ENCODE measurements at regions not wholly inside any gene's neighbourhood (a gene's known extent, or its start where the extent isn't known, plus 50 kb on each side); places are given as distances from the start of the nearest gene placed in this dataset.

DNA sequence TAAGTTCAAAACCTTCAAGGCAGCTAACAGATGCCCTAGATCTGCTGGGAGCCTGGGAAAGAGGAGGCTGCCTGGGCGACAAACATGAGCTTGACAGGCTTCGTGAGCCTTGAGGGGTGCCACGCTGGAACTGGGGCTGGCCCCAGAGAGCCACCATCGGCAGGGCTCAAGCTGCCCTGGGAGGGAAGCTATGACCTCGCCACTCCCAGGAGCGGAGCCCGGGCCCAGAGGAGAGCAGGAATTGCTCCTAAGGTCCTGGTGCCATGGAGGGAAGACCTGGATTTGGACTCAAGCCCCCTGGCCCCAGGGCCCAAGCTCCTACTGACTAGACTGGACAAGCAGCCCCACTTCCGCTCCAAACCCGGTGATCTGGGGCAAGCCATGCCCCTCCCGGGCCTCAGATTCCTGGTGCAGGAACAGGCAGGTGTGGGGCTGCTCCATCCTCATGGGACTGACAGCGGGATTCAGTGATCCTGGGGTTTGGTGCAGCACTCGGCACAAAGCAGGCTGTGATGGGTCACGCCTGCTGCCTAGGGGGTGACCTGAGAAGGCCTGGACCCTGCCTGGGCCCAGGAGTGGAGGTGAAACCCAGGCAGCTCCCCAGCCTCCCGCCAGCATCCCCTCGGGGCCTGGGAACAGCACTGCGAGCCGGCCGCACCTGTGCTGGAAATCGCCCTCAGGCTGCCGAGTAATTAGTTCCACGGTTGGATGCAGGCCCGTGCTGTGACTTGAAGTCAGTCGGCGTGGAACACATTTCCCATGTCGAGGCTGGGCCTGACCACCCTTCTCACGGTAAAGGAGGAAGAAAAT, 246.9 kb downstream of the NDUFA10 start:
- H3K4me3 Mint-ChIP-seq, result no peak overlapping the region
- no peak for DNase-seq (ENCODE audit: low spot score)
- no peaks in the 10 kb centered on the region for H3K36me3 Mint-ChIP-seq (ENCODE audit: low read depth)
- no peaks in the 10 kb centered on the region for H3K36me3 ChIP-seq (ENCODE audit: insufficient read depth)
- H3K4me3 ChIP-seq, result no peak overlapping the region
- TF ChIP-seq, protein P1, sequence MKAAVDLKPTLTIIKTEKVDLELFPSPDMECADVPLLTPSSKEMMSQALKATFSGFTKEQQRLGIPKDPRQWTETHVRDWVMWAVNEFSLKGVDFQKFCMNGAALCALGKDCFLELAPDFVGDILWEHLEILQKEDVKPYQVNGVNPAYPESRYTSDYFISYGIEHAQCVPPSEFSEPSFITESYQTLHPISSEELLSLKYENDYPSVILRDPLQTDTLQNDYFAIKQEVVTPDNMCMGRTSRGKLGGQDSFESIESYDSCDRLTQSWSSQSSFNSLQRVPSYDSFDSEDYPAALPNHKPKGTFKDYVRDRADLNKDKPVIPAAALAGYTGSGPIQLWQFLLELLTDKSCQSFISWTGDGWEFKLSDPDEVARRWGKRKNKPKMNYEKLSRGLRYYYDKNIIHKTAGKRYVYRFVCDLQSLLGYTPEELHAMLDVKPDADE (IDR thresholded peaks at IDR 0.05), result no peak
- TF ChIP-seq CREB1 (CRISPR knock-in tag; IDR thresholded peaks at IDR 0.05; ENCODE audit: low read depth), result no peak
- TF ChIP-seq JUNB (IDR thresholded peaks at IDR 0.05; ENCODE audit: unreplicated experiment), result no peak
- TF ChIP-seq EZH2 (IDR thresholded peaks at IDR 0.05; ENCODE audit: low read depth, unreplicated experiment), result no peak
- TF ChIP-seq STAT1 (IDR thresholded peaks at IDR 0.05; ENCODE audit: unreplicated experiment), result no peak
- no peak for TF ChIP-seq EZH2phosphoT487 (IDR thresholded peaks at IDR 0.05; ENCODE audit: unreplicated experiment)
- TF ChIP-seq, protein P2, sequence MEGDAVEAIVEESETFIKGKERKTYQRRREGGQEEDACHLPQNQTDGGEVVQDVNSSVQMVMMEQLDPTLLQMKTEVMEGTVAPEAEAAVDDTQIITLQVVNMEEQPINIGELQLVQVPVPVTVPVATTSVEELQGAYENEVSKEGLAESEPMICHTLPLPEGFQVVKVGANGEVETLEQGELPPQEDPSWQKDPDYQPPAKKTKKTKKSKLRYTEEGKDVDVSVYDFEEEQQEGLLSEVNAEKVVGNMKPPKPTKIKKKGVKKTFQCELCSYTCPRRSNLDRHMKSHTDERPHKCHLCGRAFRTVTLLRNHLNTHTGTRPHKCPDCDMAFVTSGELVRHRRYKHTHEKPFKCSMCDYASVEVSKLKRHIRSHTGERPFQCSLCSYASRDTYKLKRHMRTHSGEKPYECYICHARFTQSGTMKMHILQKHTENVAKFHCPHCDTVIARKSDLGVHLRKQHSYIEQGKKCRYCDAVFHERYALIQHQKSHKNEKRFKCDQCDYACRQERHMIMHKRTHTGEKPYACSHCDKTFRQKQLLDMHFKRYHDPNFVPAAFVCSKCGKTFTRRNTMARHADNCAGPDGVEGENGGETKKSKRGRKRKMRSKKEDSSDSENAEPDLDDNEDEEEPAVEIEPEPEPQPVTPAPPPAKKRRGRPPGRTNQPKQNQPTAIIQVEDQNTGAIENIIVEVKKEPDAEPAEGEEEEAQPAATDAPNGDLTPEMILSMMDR (conservative IDR thresholded peaks at IDR 0.05; ENCODE audit: low read depth in 2 of 2), result no peak
- no peak for TF ChIP-seq ZNF114 (CRISPR knock-in tag; IDR thresholded peaks at IDR 0.05)
- no peak for TF ChIP-seq NANOG (IDR thresholded peaks at IDR 0.05; ENCODE audit: borderline replicate concordance)
- TF ChIP-seq, protein P3, sequence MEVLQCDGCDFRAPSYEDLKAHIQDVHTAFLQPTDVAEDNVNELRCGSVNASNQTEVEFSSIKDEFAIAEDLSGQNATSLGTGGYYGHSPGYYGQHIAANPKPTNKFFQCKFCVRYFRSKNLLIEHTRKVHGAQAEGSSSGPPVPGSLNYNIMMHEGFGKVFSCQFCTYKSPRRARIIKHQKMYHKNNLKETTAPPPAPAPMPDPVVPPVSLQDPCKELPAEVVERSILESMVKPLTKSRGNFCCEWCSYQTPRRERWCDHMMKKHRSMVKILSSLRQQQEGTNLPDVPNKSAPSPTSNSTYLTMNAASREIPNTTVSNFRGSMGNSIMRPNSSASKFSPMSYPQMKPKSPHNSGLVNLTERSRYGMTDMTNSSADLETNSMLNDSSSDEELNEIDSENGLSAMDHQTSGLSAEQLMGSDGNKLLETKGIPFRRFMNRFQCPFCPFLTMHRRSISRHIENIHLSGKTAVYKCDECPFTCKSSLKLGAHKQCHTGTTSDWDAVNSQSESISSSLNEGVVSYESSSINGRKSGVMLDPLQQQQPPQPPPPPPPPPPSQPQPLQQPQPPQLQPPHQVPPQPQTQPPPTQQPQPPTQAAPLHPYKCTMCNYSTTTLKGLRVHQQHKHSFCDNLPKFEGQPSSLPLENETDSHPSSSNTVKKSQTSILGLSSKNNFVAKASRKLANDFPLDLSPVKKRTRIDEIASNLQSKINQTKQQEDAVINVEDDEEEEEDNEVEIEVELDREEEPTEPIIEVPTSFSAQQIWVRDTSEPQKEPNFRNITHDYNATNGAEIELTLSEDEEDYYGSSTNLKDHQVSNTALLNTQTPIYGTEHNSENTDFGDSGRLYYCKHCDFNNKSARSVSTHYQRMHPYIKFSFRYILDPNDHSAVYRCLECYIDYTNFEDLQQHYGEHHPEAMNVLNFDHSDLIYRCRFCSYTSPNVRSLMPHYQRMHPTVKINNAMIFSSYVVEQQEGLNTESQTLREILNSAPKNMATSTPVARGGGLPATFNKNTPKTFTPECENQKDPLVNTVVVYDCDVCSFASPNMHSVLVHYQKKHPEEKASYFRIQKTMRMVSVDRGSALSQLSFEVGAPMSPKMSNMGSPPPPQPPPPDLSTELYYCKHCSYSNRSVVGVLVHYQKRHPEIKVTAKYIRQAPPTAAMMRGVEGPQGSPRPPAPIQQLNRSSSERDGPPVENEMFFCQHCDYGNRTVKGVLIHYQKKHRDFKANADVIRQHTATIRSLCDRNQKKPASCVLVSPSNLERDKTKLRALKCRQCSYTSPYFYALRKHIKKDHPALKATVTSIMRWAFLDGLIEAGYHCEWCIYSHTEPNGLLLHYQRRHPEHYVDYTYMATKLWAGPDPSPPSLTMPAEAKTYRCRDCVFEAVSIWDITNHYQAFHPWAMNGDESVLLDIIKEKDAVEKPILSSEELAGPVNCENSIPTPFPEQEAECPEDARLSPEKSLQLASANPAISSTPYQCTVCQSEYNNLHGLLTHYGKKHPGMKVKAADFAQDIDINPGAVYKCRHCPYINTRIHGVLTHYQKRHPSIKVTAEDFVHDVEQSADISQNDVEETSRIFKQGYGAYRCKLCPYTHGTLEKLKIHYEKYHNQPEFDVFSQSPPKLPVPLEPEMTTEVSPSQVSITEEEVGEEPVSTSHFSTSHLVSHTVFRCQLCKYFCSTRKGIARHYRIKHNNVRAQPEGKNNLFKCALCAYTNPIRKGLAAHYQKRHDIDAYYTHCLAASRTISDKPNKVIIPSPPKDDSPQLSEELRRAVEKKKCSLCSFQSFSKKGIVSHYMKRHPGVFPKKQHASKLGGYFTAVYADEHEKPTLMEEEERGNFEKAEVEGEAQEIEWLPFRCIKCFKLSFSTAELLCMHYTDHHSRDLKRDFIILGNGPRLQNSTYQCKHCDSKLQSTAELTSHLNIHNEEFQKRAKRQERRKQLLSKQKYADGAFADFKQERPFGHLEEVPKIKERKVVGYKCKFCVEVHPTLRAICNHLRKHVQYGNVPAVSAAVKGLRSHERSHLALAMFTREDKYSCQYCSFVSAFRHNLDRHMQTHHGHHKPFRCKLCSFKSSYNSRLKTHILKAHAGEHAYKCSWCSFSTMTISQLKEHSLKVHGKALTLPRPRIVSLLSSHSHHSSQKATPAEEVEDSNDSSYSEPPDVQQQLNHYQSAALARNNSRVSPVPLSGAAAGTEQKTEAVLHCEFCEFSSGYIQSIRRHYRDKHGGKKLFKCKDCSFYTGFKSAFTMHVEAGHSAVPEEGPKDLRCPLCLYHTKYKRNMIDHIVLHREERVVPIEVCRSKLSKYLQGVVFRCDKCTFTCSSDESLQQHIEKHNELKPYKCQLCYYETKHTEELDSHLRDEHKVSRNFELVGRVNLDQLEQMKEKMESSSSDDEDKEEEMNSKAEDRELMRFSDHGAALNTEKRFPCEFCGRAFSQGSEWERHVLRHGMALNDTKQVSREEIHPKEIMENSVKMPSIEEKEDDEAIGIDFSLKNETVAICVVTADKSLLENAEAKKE (CRISPR knock-in tag; IDR thresholded peaks at IDR 0.05), result no peak
- no peak for TF ChIP-seq REST (IDR thresholded peaks at IDR 0.05; ENCODE audit: unreplicated experiment)
- no peak for TF ChIP-seq ZNF331 (CRISPR knock-in tag; IDR thresholded peaks at IDR 0.05; ENCODE audit: low read depth)
- H3K27ac Mint-ChIP-seq, result no peak overlapping the region
- H3K4me1 Mint-ChIP-seq, result no peaks in the 10 kb centered on the region
- no peaks in the 10 kb centered on the region for H3K4me1 ChIP-seq (ENCODE audit: insufficient read depth)
- H3K9me2 ChIP-seq (ENCODE audit: insufficient read depth), result no peaks in the 10 kb centered on the region
- no peak overlapping the region for H3K4me2 ChIP-seq
- no peak for ATAC-seq
- H3K27me3 ChIP-seq (ENCODE audit: insufficient read depth), result no peaks in the 10 kb centered on the region
- H3K79me2 ChIP-seq (replicated peaks; ENCODE audit: insufficient read depth), result no peaks in the 10 kb centered on the region
- H3K27me3 Mint-ChIP-seq (ENCODE audit: insufficient read depth, low read depth, poor library complexity), result peaks cover 10% of the 10 kb centered on the region
- H3K9me3 Mint-ChIP-seq, result peaks cover 3% of the 10 kb centered on the region; the same call in 1 of the 3 replicates
- no peaks in the 10 kb centered on the region for H3F3A ChIP-seq (replicated peaks; ENCODE audit: low read depth)
- no peak overlapping the region for H2AFZ ChIP-seq
- H4K20me1 ChIP-seq (replicated peaks; ENCODE audit: insufficient read depth), result no peaks in the 10 kb centered on the region
- no peak overlapping the region for H3K27ac ChIP-seq (ENCODE audit: low read depth)
